Fibroblast of lung (primary cell): ENCODE measurements at regions not wholly inside any gene's neighbourhood (a gene's known extent, or its start where the extent isn't known, plus 50 kb on each side); places are given as distances from the start of the nearest gene placed in this dataset.

Experiments used
- DNase-seq, 2 donors: peaks; one replicate each; pipeline versions ENCODE4 v3.0.0 to v3.0.0-alpha.2; 2010; ENCODE audit warnings: low read depth in 2 of 2
- H2AFZ ChIP-seq: 2 replicates; pipeline ENCODE4 v1.5.1; 2012; ENCODE audit warnings: low read length, control low read depth, inconsistent platforms
- H3K27ac ChIP-seq: 2 replicates; pipeline ENCODE4 v1.5.1; 2011; ENCODE audit warnings: low read length, control low read depth; ENCODE audit not compliant: insufficient read depth
- H3K27me3 ChIP-seq: 2 replicates; pipeline ENCODE4 v1.5.1; 2011; ENCODE audit warnings: mild to moderate bottlenecking, low read length; ENCODE audit not compliant: control insufficient read depth, insufficient read depth
- H3K36me3 ChIP-seq: 2 replicates; pipeline ENCODE4 v1.5.1; 2011; ENCODE audit warnings: low read length; ENCODE audit not compliant: control insufficient read depth, insufficient read depth
- H3K4me1 ChIP-seq: 2 replicates; pipeline ENCODE4 v1.5.1; 2011; ENCODE audit warnings: low read length; ENCODE audit not compliant: control insufficient read depth, insufficient read depth; ENCODE audit errors: extremely low read depth
- H3K4me2 ChIP-seq: 2 replicates; pipeline ENCODE4 v1.5.1; 2011; ENCODE audit warnings: low read length, control low read depth; ENCODE audit not compliant: insufficient read depth; ENCODE audit errors: extremely low read depth
- H3K4me3 ChIP-seq, 4 experiments: fragments of 200-600 bp in 1 of 4; sonication (generic) in 1 of 4; replicated peaks in 1 of 4; 2 replicates each; pipeline ENCODE4 v1.5.1; 2011 to 2016; ENCODE audit warnings: low read length in 4 of 4, low read depth in 3 of 4, mild to moderate bottlenecking in 3 of 4, control low read depth in 2 of 4, inconsistent platforms in 1 of 4, mixed read lengths in 1 of 4; ENCODE audit not compliant: insufficient read depth in 1 of 4; ENCODE audit errors: control extremely low read depth in 1 of 4
- H3K79me2 ChIP-seq: 2 replicates; pipeline ENCODE4 v1.5.1; 2012; ENCODE audit warnings: mild to moderate bottlenecking, low read length, inconsistent platforms; ENCODE audit not compliant: control insufficient read depth, insufficient read depth
- H3K9ac ChIP-seq: 2 replicates; pipeline ENCODE4 v1.5.1; 2011; ENCODE audit warnings: mild to moderate bottlenecking, low read length, control low read depth; ENCODE audit not compliant: insufficient read depth
- H3K9me3 ChIP-seq: 2 replicates; pipeline ENCODE4 v1.5.1; 2012; ENCODE audit warnings: low read depth, low read length; ENCODE audit not compliant: control insufficient read depth, insufficient read depth
- H4K20me1 ChIP-seq: 2 replicates; pipeline ENCODE4 v1.5.1; 2011; ENCODE audit warnings: low read length; ENCODE audit not compliant: control insufficient read depth, insufficient read depth; ENCODE audit errors: extremely low read depth
- EZH2 ChIP-seq: IDR thresholded peaks from 2 replicates; pipeline ENCODE4 v1.5.1; 2012; ENCODE audit warnings: low read length, control low read depth, mild to moderate bottlenecking; ENCODE audit errors: missing control alignments
- TF ChIP-seq, protein P1 (sequence below), 2 donors: IDR thresholded peaks in 1 of 2; conservative IDR thresholded peaks in 1 of 2; 1 replicate in 1 of 2; 2 replicates in 1 of 2; pipeline ENCODE4 v1.5.1; 2011 to 2012; ENCODE audit warnings: low read length in 2 of 2, control low read depth in 1 of 2, inconsistent platforms in 1 of 2, low read depth in 1 of 2, mild to moderate bottlenecking in 1 of 2

DNA sequence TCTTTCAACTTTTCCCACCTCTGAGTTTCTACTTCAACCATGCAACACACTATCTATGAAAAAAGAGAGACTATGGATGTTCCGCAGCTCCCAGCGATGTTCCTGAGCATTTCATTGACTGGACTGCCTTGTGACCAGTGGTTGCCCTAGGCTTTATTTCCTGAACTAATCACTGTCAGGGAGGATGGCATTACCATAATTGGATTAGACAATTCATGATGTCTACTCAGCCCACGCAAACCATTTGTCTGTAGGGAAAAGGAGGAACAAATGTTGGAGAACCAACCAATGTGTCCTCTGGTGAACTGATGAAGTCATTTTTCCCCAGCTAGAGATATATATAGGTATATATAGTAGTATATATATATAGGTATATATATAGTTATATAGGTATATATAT lies 229.3 kb upstream of the MCTP2 start:
- Histone ChIP-seq H3K4me1 (no peaks in the 10 kb centered on the region), H3K9me3 (no peaks in the 10 kb centered on the region), H2AFZ (no peak overlapping the region), H3K4me3 (no peak overlapping the region), H3K4me2 (no peak overlapping the region), H4K20me1 (no peaks in the 10 kb centered on the region), H3K79me2 (no peaks in the 10 kb centered on the region), H3K27me3 (no peaks in the 10 kb centered on the region), H3K9ac (no peak overlapping the region), H3K27ac (no peak overlapping the region), H3K36me3 (no peaks in the 10 kb centered on the region)
- DNase-seq: no peak
- no peak for TF ChIP-seq EZH2
- TF ChIP-seq, protein P1, sequence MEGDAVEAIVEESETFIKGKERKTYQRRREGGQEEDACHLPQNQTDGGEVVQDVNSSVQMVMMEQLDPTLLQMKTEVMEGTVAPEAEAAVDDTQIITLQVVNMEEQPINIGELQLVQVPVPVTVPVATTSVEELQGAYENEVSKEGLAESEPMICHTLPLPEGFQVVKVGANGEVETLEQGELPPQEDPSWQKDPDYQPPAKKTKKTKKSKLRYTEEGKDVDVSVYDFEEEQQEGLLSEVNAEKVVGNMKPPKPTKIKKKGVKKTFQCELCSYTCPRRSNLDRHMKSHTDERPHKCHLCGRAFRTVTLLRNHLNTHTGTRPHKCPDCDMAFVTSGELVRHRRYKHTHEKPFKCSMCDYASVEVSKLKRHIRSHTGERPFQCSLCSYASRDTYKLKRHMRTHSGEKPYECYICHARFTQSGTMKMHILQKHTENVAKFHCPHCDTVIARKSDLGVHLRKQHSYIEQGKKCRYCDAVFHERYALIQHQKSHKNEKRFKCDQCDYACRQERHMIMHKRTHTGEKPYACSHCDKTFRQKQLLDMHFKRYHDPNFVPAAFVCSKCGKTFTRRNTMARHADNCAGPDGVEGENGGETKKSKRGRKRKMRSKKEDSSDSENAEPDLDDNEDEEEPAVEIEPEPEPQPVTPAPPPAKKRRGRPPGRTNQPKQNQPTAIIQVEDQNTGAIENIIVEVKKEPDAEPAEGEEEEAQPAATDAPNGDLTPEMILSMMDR (conservative IDR thresholded peaks at IDR 0.05 in 1 of 2, IDR thresholded peaks at IDR 0.05 in 1 of 2; ENCODE audit: low read depth in 1 of 2, low read length in 2 of 2): no peak

DNA sequence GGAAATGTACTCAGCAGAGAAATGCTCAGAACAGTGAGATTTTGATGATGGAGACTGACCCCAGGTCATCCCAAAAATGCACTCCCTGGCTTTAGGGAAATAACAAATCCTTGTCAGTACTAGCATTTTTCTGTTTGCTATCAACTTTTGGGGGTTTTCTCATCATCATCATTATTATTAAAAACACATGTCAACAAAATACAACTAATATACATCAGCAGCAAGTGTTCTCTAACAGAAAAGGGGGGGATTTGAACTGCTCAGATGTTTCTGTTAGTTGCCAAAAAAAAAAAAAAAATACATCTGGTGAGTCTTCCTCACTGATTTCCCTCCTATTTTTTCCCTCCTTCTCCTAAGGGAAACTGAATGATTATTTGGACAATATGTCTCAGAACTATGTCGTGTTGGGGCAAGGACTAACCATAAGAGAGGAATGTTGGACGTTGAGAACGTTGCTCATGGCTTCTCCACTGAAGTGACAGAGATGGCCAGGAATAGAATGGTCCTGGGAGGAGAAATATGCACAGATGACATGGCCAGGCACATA lies 230.0 kb upstream of the MCTP2 start:
- H3K27ac ChIP-seq: no peak overlapping the region
- no peak overlapping the region for H3K4me3 ChIP-seq
- H2AFZ ChIP-seq: no peak overlapping the region
- H3K36me3 ChIP-seq: no peaks in the 10 kb centered on the region
- H3K9me3 ChIP-seq: no peaks in the 10 kb centered on the region
- DNase-seq: no peak
- no peak for TF ChIP-seq EZH2
- TF ChIP-seq, protein P1 (conservative IDR thresholded peaks at IDR 0.05 in 1 of 2, IDR thresholded peaks at IDR 0.05 in 1 of 2; ENCODE audit: low read depth in 1 of 2, low read length in 2 of 2): no peak
- H4K20me1 ChIP-seq: no peaks in the 10 kb centered on the region
- H3K9ac ChIP-seq: no peak overlapping the region
- no peaks in the 10 kb centered on the region for H3K27me3 ChIP-seq
- no peaks in the 10 kb centered on the region for H3K79me2 ChIP-seq
- no peak overlapping the region for H3K4me2 ChIP-seq
- H3K4me1 ChIP-seq: no peaks in the 10 kb centered on the region

DNA sequence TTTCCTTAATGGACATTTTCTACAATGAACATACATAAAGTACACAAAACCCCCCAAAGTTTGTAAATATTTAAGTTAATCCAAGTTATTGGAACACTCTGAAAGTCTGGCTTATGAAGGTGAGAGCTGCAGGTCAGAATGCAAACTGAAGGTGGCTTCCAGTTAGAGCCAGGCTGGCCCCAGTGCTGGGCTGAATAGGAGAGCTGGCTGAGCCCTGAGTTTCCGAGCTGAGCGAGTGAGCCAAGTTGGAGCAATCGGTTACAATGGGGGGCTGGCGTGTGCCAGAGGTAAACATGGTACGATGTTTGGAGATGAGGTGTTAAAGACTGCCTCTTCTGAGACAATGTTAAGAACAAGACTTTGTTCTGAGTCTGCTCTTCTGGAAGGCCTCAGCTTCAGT lies 230.8 kb upstream of the MCTP2 start:
- Histone ChIP-seq H3K9me3 (no peaks in the 10 kb centered on the region), H3K4me2 (no peak overlapping the region), H3K4me1 (no peaks in the 10 kb centered on the region), H3K27ac (no peak overlapping the region), H3K79me2 (no peaks in the 10 kb centered on the region), H2AFZ (no peak overlapping the region), H3K4me3 (no peak overlapping the region), H3K9ac (no peak overlapping the region), H4K20me1 (no peaks in the 10 kb centered on the region), H3K27me3 (no peaks in the 10 kb centered on the region), H3K36me3 (no peaks in the 10 kb centered on the region)
- DNase-seq: no peak
- TF ChIP-seq EZH2: no peak
- TF ChIP-seq, protein P1 (conservative IDR thresholded peaks at IDR 0.05 in 1 of 2, IDR thresholded peaks at IDR 0.05 in 1 of 2; ENCODE audit: low read depth in 1 of 2, low read length in 2 of 2): no peak
